22Rv1 (cell line): ENCODE measurements at regions not wholly inside any gene's neighbourhood (a gene's known extent, or its start where the extent isn't known, plus 50 kb on each side); places are given as distances from the start of the nearest gene placed in this dataset.

Experiments used
- H3K27ac ChIP-seq: fragments of 450-650 bp; 2 replicates; pipeline ENCODE4 v1.5.1; 2017
- CTCF ChIP-seq: fragments of 450-650 bp; IDR thresholded peaks from 2 replicates; pipeline ENCODE4 v1.5.1; 2017; ENCODE audit warnings: mild to moderate bottlenecking
- ZFX ChIP-seq: fragments of 450-650 bp; IDR thresholded peaks from 2 replicates; pipeline ENCODE4 v1.6.1; 2017; ENCODE audit warnings: antibody characterized with exemption, borderline replicate concordance

DNA sequence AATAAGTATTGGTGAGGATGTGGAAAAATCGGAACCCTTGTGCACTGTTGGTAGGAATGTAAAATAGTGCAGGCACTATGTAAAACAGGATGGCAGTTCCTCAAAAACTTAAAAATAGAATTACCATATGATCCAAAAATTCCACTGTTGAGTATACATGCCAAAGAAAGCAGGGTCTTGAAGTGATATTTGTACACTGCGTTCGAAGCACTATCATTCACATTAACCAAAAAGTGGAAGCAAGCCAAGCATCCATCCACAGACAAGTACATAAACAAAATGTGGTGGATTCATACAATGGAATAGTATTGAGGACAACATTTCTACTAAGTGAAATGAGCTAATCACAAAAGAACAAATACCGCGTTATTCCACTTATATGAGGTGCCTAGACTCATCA is 200.7 kb downstream of the TJP1 start:
- no peak overlapping the region for H3K27ac ChIP-seq
- no peak for TF ChIP-seq CTCF
- TF ChIP-seq ZFX = no peak

GRCh38 chr15:29618586-29618985 is 203.7 kb downstream of the TJP1 start:
- TF ChIP-seq CTCF = no peak
- TF ChIP-seq ZFX = no peak
- no peak overlapping the region for H3K27ac ChIP-seq

- TF ChIP-seq ZFX (no peak), CTCF (no peak)
- no peak overlapping the region for H3K27ac ChIP-seq
Observed at GRCh38 chr15:29616512-29616911, 205.8 kb downstream of the TJP1 start.

GRCh38 chr15:29615791-29616190 is 206.5 kb downstream of the TJP1 start:
- H3K27ac ChIP-seq = no peak overlapping the region
- TF ChIP-seq CTCF (no peak), ZFX (no peak)

DNA sequence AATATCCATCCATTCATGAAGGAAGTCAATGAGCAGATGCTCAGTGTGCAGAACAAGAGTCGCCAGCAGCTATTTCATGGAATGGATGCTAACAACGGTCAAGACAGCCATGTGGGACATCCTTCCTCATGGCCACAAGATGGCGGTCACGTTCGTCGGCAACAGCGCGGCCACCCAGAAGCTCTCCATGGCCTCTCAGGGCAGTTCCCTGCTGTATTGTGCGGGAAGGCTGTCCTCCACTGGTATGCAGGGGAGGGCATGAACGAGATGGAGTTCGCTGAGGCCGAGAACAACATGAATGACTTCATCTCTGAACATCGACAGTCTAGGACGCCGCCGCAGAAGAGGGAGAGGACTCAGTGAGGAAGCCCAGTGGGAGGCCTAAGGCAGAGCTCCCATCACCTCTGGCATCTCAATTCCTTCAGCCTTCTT is 208.3 kb downstream of the TJP1 start:
- H3K27ac ChIP-seq = no peak overlapping the region
- TF ChIP-seq ZFX (no peak), CTCF (peak; percentile 87)

DNA sequence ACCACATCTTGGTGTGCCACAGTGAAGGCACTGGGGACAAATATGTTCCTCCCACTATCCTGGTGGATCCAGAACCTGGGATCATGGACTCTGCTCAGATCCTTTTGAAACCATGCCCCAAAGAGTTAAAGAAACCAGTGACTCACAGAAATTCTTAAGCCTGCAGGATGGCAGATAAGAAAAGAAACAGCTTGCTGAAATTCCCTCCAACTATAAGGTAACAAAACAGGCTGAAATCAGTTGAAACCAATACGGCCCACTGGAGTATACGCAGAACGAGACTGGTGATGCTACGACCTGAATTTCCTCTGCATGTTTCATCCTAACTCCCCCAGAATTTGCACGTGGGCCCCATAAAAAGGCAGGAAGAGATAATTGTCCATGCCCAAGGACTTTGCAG is 209.6 kb downstream of the TJP1 start:
- TF ChIP-seq ZFX = no peak
- H3K27ac ChIP-seq = no peak overlapping the region

DNA sequence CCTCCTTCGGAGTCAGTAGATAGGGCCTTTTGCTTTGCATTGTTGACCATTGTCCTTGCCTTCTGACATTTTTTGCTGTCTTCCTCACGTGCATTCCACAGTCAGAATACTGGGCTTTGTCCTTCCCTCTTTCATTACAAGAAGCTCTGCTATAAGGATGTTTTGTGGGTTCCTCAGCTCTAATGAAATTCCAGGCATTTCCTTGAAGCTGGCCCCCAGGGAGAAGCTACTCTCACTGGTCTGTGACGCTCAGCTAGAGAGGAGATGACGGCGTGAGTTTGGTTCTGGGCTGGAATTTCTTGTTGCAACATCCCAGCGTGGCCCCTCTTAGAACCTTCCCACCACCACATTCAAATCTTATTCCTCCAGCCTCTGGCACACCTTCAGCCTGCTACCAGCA is 210.2 kb downstream of the TJP1 start:
- TF ChIP-seq ZFX = no peak
- no peak for TF ChIP-seq CTCF
- no peak overlapping the region for H3K27ac ChIP-seq

- H3K27ac ChIP-seq = no peak overlapping the region
- no peak for TF ChIP-seq CTCF
- no peak for TF ChIP-seq ZFX
Observed at GRCh38 chr15:29611057-29611456, 211.2 kb downstream of the TJP1 start.
